ENCODE measurements at regions not wholly inside any gene's neighbourhood (a gene's known extent, or its start where the extent isn't known, plus 50 kb on each side); places are given as distances from the start of the nearest gene placed in this dataset.

- no peak for DNase-seq
These were observed 54.8 kb upstream of the BTRC start for GRCh38 chr10:101299211-101299610.

DNA sequence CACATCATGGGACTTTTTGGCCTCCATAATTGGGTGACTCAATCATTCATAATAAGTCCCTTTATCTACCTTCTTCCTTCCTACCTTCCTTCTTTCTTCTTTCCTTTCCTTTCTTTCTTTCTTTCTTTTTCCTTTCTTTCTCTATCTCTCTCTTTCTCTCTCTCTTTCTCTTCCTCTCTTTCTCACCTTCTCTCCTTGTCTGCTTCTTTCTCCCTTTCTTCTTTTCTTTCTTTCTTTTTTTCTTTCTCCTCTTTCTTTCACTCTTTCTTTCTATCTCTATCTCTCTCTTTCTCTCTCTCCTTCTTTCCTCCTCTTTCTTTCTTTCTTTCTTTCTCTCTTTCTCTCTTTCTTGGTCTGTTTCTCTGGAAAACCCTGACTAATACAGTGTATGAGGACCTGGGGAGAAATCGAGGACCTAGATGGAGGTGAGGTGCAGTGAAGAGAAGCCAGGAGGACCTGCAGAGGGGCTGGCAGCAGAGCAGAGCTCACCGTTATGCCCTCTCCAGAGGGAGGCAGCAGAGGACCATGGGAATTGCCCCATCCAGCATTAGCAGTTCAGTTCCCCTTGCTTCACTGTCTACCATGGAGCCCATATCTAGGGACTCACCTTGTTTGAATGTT, 52.7 kb upstream of the BTRC start:
- no peak for DNase-seq

DNA sequence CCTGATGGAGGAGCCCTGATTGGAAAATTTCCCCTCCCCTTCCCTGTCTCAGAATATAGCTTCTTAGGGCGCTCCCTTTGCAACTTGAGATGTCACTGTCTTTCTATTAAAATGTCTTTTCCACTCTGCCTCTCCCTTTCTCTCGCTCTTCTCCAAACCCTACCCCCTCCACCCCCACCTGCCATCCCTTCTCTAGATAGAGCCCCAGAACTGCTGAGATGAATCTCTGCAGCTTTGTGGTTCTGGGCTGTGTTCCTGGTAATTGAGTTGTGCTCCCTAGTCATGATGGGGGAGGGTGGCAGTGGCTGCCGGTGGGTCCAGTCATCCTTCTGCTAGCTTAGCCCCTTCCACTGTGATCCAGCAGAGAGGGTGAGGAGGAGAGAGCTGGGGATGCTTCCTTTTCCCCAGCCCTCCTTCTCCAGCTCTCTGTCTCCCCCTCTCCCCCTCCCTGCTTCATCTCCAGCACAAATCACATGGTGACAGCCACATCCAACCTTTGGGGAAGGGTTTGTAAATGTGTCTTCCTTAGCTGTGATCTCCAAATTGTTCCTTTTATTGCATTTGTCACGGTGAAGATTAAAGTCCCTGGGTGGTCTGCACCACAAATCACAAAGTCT, 50.8 kb upstream of the BTRC start:
- no peak for DNase-seq
